ENCODE measurements at regions not wholly inside any gene's neighbourhood (a gene's known extent, or its start where the extent isn't known, plus 50 kb on each side); places are given as distances from the start of the nearest gene placed in this dataset.

- DNase-seq (ENCODE audit: low read depth in 2 of 2): no peak
Observed at GRCh38 chr11:62073061-62073460, 50.8 kb upstream of the INCENP start.

- no peak for DNase-seq (ENCODE audit: low read depth in 2 of 2)
Observed at GRCh38 chr11:62071408-62071807, 52.4 kb upstream of the INCENP start.

- no peak for DNase-seq (ENCODE audit: low read depth in 2 of 2)
Observed at GRCh38 chr11:62069986-62070919, 53.6 kb upstream of the INCENP start.

- DNase-seq (ENCODE audit: low read depth in 2 of 2): no peak
Observed at GRCh38 chr11:62069374-62069773, 54.4 kb upstream of the INCENP start.

GRCh38 chr11:62068730-62069129 lies 55.1 kb upstream of the INCENP start:
- no peak for DNase-seq (ENCODE audit: low read depth in 2 of 2)

GRCh38 chr11:62067741-62068140 lies 56.1 kb upstream of the INCENP start:
- DNase-seq (ENCODE audit: low read depth in 2 of 2): no peak

GRCh38 chr11:62064221-62064620 lies 59.6 kb upstream of the INCENP start:
- DNase-seq (ENCODE audit: low read depth in 2 of 2): no peak

- DNase-seq (ENCODE audit: low read depth in 2 of 2): no peak
Observed at GRCh38 chr11:62062223-62062861, 61.5 kb upstream of the INCENP start.

GRCh38 chr11:62061356-62062222 lies 62.2 kb upstream of the INCENP start:
- no peak for DNase-seq (ENCODE audit: low read depth in 2 of 2)

- no peak for DNase-seq (ENCODE audit: low read depth in 2 of 2)
Observed at GRCh38 chr11:62057069-62057468, 66.7 kb upstream of the INCENP start.

- no peak for DNase-seq (ENCODE audit: low read depth in 2 of 2)
Observed at GRCh38 chr11:62055970-62056369, 67.8 kb upstream of the INCENP start.

GRCh38 chr11:62054484-62055121 lies 69.2 kb upstream of the INCENP start:
- DNase-seq (ENCODE audit: low read depth in 2 of 2): no peak

GRCh38 chr11:62054081-62054480 lies 69.7 kb upstream of the INCENP start:
- DNase-seq (ENCODE audit: low read depth in 2 of 2): no peak

- no peak for DNase-seq (ENCODE audit: low read depth in 2 of 2)
Observed at GRCh38 chr11:62050716-62051115, 73.1 kb upstream of the INCENP start.

GRCh38 chr11:62048100-62048499 lies 75.7 kb upstream of the INCENP start:
- no peak for DNase-seq (ENCODE audit: low read depth in 2 of 2)

- no peak for DNase-seq (ENCODE audit: low read depth in 2 of 2)
Observed at GRCh38 chr11:62046568-62047100, 77.2 kb upstream of the INCENP start.

- DNase-seq (ENCODE audit: low read depth in 2 of 2): no peak
Observed at GRCh38 chr11:62044639-62045121, 77.2 kb upstream of the FTH1 start.

GRCh38 chr11:62035293-62035692 lies 67.9 kb upstream of the FTH1 start:
- DNase-seq (ENCODE audit: low read depth in 2 of 2): no peak

- no peak for DNase-seq (ENCODE audit: low read depth in 2 of 2)
Observed at GRCh38 chr11:62034036-62034338, 66.6 kb upstream of the FTH1 start.

GRCh38 chr11:62033191-62034035 lies 66.0 kb upstream of the FTH1 start:
- no peak for DNase-seq (ENCODE audit: low read depth in 2 of 2)
